HG03520 (cell line): ENCODE measurements at regions not wholly inside any gene's neighbourhood (a gene's known extent, or its start where the extent isn't known, plus 50 kb on each side); places are given as distances from the start of the nearest gene placed in this dataset.

ENCODE experiments used
- ATAC-seq: cut with Tn5 transposase; IDR thresholded peaks from one replicate; pipeline ENCODE4 v1.9.1; 2021; ENCODE audit warnings: mild to moderate bottlenecking, moderate library complexity; ENCODE audit not compliant: unreplicated experiment

DNA sequence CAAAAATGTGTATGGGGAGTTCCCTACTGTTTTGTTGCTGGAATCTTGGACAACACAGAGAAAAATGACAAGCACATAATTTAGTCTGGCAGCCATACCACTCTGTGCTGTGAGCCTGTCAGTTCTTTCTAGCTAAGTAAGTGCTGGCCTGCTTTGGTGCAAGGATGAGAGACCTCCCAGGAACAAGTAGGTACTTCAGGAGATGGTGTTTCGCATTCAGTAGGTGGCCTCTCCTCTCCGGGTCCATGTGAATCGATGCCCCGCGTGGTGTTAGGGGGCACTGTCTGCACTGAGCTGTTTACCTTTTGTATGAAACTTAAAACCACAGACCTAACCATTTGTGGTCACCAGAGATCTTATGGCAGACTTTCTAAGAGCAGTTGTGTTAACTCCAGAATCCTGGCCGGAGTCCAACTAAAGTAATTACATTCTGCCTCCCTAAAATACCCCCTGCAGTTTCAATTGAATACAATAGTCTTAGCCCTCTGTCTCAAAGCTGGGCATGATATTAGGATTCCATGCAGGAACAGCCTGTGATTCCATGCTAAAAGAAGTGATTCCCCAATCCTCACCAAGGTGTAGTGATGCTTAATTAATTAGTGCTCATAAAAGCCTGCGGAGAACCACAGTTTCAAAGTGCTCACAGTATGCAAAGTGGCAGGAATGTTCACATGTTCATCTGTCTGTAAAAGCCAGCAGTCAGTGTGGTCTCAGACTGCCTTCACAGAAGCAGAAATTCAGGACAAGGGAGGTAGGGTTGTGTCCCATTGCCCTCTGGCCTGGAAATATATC, 64.2 kb downstream of the LLPH start:
- ATAC-seq: peak; percentile 64

GRCh38 chr12:66065641-66066136, 64.9 kb downstream of the LLPH start:
- ATAC-seq: no peak

DNA sequence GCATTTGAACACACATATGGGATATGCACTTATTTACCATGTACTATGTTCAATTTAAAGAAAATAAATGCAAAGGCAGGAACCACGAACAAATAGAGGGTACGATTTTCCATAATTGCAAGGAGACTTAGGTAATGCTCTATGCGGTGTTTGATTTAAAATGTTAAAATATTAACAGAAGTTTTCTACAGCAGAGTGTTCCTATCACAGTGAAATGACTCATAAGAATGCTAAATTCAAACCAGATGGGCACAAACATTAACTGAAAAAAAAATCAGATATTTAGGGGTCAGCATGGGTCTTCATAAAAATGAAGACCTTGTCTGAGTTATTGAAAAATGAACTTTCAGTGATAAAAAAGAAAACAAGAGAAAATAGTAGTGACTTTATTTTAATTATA, 65.4 kb downstream of the LLPH start:
- ATAC-seq: no peak

DNA sequence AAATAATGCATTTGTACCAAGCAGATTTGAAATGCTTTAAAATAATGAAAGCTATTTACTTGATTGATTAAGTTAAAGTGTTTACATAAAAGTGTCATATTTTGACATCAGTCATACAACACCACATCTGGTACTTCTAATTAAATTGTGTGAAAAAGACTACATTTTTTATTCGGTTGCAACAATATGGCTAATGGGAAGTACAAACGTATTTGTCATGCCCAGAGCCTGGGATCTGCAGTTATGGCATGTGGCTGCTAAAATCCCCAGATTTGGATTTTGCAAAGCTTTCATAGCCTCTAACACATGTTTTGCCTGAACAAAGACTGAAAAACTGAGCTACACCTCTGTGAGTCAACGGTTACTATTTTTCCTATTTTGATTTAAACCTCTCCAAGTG, 66.6 kb downstream of the LLPH start:
- ATAC-seq: no peak

GRCh38 chr12:66062290-66062625, 68.3 kb downstream of the LLPH start:
- no peak for ATAC-seq

- ATAC-seq: no peak
Measured at GRCh38 chr12:66061557-66062289, 68.8 kb downstream of the LLPH start.

- ATAC-seq: no peak
Measured at GRCh38 chr12:66061076-66061475, 69.5 kb downstream of the LLPH start.

DNA sequence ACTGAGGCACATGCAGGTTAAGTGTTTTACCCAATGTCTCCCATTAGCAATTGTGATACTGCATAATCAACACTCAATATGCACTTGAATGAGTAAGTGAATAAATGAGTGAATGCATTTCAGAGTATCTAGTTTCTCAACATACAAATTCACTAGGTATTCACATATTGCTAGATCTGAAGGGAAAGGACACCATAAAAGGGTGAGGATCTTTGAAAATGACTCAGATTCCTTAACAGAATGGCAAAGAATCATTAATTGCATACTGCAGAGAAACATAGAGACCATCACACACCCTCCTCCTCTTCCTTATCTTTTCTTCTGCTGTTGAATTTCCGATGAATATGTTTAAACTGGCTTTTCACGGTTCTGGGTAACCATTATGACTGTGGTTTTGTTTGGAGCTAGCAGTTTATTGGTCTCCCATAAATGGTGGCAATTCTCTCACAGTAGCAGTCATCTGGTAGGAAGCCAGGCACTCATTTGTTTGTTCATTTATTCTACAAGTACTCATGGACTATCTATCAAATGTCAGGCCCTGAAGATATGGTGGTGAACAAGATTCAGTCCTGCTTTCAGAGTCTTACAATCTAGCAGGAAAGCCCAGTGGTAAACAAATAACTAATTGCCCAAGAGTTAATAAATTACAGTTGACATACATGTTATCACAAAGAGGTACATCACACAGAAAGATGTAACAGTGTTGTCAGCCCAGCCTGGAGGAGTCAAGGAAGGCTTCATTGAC, 70.2 kb downstream of the LLPH start:
- no peak for ATAC-seq

- ATAC-seq: no peak
Measured at GRCh38 chr12:66059666-66060065, 70.9 kb downstream of the LLPH start.

- no peak for ATAC-seq
Measured at GRCh38 chr12:66058554-66058953, 72.0 kb downstream of the LLPH start.

DNA sequence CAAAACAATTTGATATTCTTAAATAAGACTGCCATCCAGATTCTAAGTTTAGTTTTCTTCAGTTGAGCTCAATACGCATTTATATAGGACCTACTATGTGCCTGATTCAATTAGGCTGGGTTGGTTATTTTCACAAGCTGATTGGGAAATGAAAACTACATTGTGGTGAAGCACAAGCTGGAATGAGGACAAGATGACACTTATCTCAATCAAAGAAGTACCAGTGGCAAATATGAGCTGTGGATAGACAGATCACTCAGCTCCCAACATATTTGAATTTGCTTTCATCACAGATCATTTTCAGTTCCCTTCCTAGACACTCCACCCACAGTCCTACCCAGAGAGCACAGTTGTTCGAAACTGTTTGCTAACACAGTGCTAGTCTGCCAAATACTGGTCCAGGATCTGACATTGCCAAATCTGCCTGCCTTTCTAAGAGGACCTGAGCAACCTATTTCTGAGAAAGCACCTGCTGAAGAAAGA, 74.7 kb downstream of the LLPH start:
- ATAC-seq: peak; percentile 86

DNA sequence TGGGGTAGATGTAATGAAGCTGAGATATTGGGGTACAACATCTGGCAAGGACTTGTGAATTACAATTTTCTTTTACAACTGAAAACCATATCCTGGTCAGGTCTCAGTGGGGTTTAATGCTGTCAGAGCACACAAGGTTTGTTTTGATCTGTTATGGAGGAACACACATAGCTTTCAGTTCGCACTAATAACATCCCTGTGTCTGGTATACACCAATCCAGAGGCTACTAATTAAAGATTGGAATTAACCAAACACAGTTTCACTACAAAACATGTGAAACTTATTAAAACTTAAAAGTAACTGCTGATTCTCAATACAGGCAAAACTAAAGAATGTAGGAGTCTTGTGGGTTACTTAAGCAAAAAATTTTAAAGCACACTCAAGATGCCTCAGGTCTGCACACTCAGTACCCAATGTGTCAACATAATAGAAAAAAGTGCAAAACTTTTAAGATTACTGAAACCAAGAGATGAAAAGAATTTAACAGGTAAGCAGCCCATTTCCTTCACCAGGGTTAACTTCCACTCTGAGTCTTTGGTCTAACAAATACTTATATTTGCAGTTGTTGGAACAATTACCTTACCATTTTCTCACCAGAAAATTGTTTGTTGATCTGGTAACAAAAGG, 77.4 kb downstream of the LLPH start:
- no peak for ATAC-seq

DNA sequence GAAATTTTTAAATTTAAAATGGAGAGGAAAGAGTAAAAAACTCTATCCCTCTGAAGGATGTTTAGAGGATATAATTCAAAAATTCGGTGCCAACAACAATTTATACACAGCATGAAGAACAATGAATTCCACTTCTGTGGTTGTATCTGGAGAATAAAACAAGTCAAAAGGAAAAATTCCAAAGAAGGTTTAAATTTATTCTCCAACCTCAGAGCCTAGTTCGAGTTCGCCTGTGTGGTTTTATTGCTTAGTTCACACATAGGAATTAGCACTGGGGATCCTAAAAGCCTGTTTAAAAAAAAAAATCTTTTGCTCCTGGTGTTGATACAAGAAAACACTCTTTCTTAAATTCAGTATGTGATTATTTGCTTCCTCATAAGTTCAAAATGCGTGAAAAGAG, 79.2 kb downstream of the LLPH start:
- no peak for ATAC-seq

DNA sequence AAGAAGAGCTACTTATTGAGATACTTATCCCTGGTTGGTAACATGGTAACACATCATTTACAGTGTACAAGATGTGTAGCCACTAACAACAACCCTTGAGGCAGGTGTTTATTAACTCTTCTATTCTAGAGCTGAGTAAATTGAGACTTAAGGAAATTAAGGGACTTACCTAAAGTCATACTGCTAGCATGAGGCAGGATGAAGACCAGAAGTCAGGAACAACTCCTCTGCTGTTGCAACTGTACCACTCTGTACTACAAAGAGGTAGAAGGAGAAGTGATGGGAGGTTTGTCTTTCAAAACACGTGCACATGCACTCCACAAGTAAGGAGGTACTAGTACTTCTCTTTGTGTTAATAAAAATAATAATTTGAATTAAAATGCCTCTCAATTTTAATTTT, 79.9 kb downstream of the LLPH start:
- peak; percentile 39 for ATAC-seq

- ATAC-seq: no peak
Measured at GRCh38 chr12:66050283-66050576, 80.3 kb downstream of the LLPH start.

DNA sequence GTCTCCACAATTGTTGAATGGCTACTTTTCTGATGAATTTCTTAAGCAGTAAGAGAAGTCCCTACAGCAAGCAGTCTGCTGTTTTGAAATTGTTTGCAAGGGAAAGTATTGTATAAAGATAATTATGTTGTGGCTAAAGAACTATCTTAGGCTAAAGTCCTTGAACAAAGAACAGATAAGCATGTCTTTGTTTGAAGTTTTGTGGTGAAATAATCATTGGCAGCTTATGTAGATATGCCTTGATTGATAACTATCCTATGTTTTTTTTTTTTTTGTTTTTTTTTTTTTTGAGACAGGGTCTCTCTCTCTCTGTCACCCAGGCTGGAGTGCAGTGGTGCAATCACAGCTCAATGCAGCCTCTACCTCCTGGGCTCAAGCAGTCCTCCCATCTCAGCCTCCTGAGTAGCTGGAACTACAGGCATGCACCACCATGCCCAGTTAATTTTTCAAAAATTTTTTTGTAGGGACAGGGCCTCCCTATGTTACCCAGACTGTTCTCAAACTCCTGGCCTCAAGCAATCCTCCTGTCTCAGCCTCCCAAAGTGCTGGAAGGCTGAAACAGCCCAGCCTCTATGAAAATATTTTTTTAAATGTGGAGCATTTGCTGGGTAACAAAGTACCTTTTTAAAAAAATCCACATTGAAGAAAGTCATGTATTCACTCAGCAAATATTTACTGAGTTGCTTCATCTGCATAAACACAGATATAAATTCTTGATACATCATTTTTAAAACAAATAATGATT, 80.8 kb downstream of the LLPH start:
- ATAC-seq: no peak

DNA sequence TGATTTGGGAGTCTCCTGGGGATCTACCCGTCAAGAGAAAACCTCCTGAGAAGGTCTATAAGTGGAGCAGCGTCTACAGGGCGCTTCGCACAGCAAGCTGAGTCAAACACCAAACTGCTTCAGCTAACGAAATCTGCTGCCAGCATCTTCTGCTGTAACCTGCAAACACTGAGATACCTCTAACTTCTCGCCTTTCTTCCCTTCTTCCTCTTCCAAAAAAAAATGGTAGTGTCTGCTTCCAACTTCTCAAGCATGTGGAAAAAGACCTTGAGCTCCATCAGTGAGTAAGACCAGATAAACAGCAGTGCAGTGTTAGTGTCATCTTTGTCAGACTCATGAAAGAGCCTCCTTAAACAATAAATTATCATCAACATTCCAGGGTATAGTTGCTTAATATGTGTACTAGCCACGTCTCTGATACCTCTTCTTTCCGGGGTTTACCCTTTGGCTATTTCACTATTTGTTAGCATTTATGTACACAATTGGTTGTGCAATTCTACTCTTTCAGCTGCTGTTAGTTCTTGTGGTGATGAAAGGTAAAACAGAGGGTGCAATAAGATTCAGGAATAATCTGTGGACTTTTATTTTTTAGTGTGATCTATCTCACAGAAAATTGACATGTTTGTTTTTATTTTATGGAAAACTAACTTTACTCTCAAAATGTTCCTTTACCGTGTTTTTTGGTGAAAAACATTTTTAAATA, 81.6 kb downstream of the LLPH start:
- ATAC-seq: no peak

DNA sequence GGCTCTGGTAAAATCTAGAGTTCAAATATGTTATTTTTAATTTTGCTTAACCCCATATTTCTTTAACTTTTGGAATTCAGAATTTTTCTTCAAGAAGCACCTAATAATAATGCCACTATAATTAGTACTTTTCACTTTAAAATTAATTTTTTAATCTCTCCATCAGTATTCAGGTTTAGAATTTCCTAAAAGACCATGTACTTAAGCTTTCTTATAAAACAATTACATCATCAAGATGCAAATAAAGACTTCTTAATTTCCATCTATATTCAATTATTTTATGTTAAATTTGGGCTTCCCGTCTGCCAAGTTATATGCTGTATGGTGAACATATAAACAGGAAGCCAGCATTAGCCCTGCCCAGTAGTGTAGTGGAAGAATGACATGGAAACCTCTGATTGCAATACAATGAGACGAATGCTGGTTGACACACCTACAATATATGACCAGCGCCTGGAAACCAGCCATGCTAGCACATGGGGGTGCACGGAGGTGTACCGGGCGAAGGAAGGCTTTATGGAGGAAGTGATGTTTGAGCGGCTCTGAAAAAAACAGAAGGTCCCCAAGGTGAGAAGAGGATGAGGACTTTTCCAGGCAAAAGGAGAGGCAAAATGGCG, 82.2 kb downstream of the LLPH start:
- ATAC-seq: no peak

- ATAC-seq: peak; percentile 95
Measured at GRCh38 chr12:66047411-66048021, 83.0 kb downstream of the LLPH start.
